CD4-positive, alpha-beta T cell treated with Interleukin-12 subunit alpha and Interleukin-12 subunit beta, for 1 hour (primary cell): ENCODE measurements at regions not wholly inside any gene's neighbourhood (a gene's known extent, or its start where the extent isn't known, plus 50 kb on each side); places are given as distances from the start of the nearest gene placed in this dataset.
"Not testable (repeated sequence)": the region's sequence is repeated elsewhere in the genome, so short reads cannot be mapped to it uniquely, and the experiment has no call there.

ENCODE experiments used
- DNase-seq: peaks from one replicate; pipeline ENCODE4 v3.0.0-alpha.2; 2020

GRCh38 chr10:4633186-4633585 lies 192.8 kb upstream of the AKR1E2 start:
- no peak for DNase-seq

- no peak for DNase-seq
Observed at GRCh38 chr10:4632757-4633156, 193.2 kb upstream of the AKR1E2 start.

GRCh38 chr10:4626919-4627318 lies 199.1 kb upstream of the AKR1E2 start:
- DNase-seq = no peak

GRCh38 chr10:4623757-4624420 lies 202.1 kb upstream of the AKR1E2 start:
- no peak for DNase-seq

GRCh38 chr10:4623200-4623599 lies 202.8 kb upstream of the AKR1E2 start:
- DNase-seq = no peak

- no peak for DNase-seq
Observed at GRCh38 chr10:4622384-4622783, 203.6 kb upstream of the AKR1E2 start.

- DNase-seq = no peak
Observed at GRCh38 chr10:4617589-4617988, 208.4 kb upstream of the AKR1E2 start.

GRCh38 chr10:4615042-4615441 lies 211.0 kb upstream of the AKR1E2 start:
- no peak for DNase-seq

GRCh38 chr10:4609251-4609650 lies 216.8 kb upstream of the AKR1E2 start:
- DNase-seq = no peak

GRCh38 chr10:4607681-4608080 lies 218.3 kb upstream of the AKR1E2 start:
- DNase-seq = no peak

GRCh38 chr10:4606856-4607636 lies 219.0 kb upstream of the AKR1E2 start:
- no peak for DNase-seq

GRCh38 chr10:4602764-4603491 lies 223.1 kb upstream of the AKR1E2 start:
- no peak for DNase-seq

- no peak for DNase-seq
Observed at GRCh38 chr10:4599471-4599870, 226.5 kb upstream of the AKR1E2 start.

GRCh38 chr10:4597898-4598297 lies 228.1 kb upstream of the AKR1E2 start:
- not testable (repeated sequence) for DNase-seq

GRCh38 chr10:4596951-4597350 lies 229.1 kb upstream of the AKR1E2 start:
- DNase-seq = no peak

- no peak for DNase-seq
Observed at GRCh38 chr10:4595719-4596319, 230.2 kb upstream of the AKR1E2 start.

GRCh38 chr10:4590807-4591206 lies 235.2 kb upstream of the AKR1E2 start:
- no peak for DNase-seq

GRCh38 chr10:4588824-4589223 lies 237.2 kb upstream of the AKR1E2 start:
- DNase-seq = no peak

GRCh38 chr10:4587466-4587865 lies 238.5 kb upstream of the AKR1E2 start:
- no peak for DNase-seq

- DNase-seq = no peak
Observed at GRCh38 chr10:4586776-4587175, 239.2 kb upstream of the AKR1E2 start.

GRCh38 chr10:4581929-4582328 lies 244.1 kb upstream of the AKR1E2 start:
- no peak for DNase-seq

- DNase-seq = no peak
Observed at GRCh38 chr10:4579844-4580243, 246.2 kb upstream of the AKR1E2 start.

- DNase-seq = no peak
Observed at GRCh38 chr10:4576206-4576605, 249.8 kb upstream of the AKR1E2 start.

GRCh38 chr10:4569151-4569550 lies 256.9 kb upstream of the AKR1E2 start:
- no peak for DNase-seq
